H1 (cell line): ENCODE measurements at regions not wholly inside any gene's neighbourhood (a gene's known extent, or its start where the extent isn't known, plus 50 kb on each side); places are given as distances from the start of the nearest gene placed in this dataset.

Experiments
- ATF3 ChIP-seq: IDR thresholded peaks from 2 replicates; pipeline ENCODE4 v1.6.1; 2011; ENCODE audit warnings: low read depth, mild to moderate bottlenecking, low read length; ENCODE audit not compliant: insufficient read depth
- CTCF ChIP-seq, 3 experiments: IDR thresholded peaks; 1 replicate in 2 of 3; 2 replicates in 1 of 3; pipeline versions ENCODE4 v1.5.1 to v1.6.1; 2011; ENCODE audit warnings: low read length in 3 of 3, mild to moderate bottlenecking in 3 of 3, inconsistent platforms in 2 of 3, low read depth in 1 of 3, moderate library complexity in 1 of 3; ENCODE audit not compliant: insufficient read depth in 1 of 3; ENCODE audit errors: control extremely low read depth in 1 of 3
- FOSL1 ChIP-seq: IDR thresholded peaks from 2 replicates; pipeline ENCODE4 v1.6.1; 2011; ENCODE audit warnings: mild to moderate bottlenecking, low read depth, low read length, moderate library complexity; ENCODE audit not compliant: insufficient read depth
- SAP30 ChIP-seq: fragments of 300-600 bp; sonication (generic); IDR thresholded peaks from 2 replicates; pipeline ENCODE4 v1.7.1; 2012; ENCODE audit warnings: low read length, moderate library complexity, mild to moderate bottlenecking, inconsistent platforms; ENCODE audit not compliant: insufficient read depth, insufficient replicate concordance

DNA sequence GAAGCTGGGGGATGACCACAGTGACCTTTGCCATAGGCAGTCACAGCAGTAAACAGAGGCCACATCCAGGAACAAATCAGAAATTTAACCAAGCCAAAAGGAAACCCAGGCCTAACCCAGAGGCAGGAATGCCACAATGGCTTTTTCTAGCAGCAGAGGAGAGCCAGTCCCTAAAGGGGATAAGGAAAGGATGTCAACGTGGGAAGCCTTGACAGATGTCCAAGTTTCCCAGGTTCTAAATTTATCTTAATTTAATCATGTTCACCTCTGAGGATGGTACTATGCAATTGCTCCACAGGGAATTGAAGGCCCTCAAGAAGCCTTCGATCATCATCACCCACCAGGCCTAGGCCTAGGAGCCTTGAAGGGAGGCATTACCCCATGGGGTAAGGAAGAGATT lies 374.7 kb downstream of the TNS1 start (continued):
- TF ChIP-seq FOSL1 = no peak
- TF ChIP-seq CTCF (IDR thresholded peaks at IDR 0.05; ENCODE audit: control extremely low read depth in 1 of 3, insufficient read depth in 1 of 3, low read depth in 1 of 3, low read length in 3 of 3) = no peak
- TF ChIP-seq SAP30 = no peak
- TF ChIP-seq ATF3 = no peak
